ENCODE measurements at regions not wholly inside any gene's neighbourhood (a gene's known extent, or its start where the extent isn't known, plus 50 kb on each side); places are given as distances from the start of the nearest gene placed in this dataset.

DNA sequence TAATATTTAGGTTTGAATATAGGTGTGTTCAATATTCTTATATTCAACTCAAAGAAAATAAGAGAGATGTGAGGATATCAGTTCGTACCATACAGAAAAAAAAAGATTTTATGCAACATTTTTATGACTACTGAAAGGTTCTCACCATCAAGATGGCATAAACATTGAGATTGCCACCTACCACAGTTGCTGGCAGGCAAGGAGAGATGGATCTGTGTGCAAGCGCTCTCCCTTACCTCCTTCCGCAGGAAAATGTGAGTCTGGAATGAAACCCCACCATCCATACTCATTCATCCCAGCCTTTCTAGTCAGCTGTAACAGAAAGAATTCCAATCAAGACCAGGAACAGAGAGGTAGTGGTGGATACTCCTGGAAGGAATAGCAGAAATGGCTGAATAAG is 376.9 kb downstream of the PPP3CA start:
- DNase-seq (ENCODE audit: low read depth in 2 of 2), result no peak

DNA sequence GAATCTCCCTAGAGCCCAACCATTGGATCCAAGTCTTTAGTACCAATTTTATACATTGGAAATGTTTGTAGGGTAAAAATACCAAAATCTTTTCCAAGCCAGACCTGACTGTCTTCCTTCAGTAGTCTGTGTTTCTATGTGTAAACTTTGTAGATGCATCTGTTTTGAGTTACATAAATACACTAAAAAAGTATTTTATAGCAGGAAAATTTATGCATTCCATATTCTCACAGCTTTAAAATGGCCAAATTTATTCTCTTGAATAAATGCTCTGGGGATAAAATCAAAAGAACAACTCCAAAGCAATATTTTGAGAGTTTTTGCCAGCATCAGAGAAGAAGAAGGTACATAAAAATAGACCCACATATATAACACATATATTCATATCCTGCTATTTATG is 377.4 kb downstream of the PPP3CA start:
- DNase-seq (ENCODE audit: low read depth in 2 of 2), result no peak

DNA sequence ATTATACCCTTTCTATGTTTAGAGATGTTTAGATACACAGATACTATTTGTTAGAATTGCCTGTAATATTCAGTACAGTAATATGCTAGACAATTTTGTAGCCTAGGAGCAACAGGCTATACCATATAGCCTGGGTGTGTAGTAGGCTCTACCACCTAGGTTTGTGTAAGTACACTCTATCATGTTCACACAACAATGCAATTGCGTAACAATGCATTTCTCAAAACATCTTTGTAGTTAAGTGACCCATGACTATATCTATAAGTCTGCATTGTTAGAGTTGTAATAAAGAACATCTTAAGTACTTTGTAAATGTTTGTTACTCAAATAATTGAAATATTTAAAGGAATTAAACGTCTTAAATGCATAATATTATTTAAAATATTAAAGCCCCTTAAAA is 379.3 kb downstream of the PPP3CA start:
- no peak for DNase-seq (ENCODE audit: low read depth in 2 of 2)

DNA sequence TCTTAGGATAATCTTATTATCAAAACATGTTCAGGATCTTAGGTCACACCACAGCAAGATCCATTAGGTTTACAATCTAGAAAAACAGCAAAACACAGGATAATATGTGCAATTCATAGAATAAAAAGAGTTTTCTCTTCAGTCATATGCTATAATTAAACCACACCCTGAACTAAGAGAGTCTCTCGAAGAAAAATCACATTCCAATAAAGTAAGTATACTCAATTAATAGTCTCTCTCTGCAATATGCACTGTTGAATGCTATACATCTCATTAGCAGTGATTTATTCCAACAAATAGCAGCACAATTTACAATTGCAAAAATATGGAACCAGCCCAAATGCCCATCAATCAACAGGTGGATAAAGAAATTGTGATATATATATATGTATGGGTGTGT is 383.7 kb downstream of the PPP3CA start:
- no peak for DNase-seq (ENCODE audit: low read depth in 2 of 2)

DNA sequence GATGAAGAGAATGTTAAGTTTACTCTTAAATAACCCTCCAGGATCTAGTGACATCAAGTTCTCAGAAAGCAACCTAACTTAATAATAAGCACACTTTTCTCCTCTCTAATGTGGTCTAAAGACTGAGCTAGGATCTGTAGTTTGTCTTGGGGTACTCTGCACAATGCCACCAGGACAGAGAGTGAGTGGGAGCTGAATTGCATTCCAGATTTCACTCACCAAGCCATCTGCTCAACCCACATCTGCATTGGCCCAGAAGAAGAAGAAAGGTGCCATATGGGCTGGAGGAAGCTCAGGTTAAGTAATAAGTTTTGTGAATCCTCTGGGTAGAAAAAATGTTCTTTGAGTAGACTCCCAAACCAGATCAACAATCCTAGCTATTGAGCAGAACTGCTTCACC is 384.6 kb downstream of the PPP3CA start:
- DNase-seq (ENCODE audit: low read depth in 2 of 2), result no peak

DNA sequence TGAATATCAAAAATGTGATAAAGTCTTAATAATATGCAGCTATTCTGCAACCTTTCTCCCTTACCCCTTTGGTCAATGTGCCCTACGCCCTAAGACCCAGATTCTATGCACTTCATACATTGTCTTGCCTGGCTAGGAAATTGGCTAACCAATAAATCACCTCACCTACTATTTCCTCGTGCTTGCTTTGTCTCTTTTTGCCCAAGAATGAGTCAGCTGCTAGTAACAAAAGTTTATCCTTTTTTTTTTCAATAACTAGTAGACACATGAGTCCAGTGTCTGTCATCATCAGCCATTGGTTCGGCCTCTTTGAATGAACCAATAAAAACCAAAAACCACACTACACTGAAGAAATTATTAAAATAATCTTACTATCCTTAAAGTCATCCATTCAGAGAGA is 387.1 kb downstream of the PPP3CA start:
- no peak for DNase-seq (ENCODE audit: low read depth in 2 of 2)

DNA sequence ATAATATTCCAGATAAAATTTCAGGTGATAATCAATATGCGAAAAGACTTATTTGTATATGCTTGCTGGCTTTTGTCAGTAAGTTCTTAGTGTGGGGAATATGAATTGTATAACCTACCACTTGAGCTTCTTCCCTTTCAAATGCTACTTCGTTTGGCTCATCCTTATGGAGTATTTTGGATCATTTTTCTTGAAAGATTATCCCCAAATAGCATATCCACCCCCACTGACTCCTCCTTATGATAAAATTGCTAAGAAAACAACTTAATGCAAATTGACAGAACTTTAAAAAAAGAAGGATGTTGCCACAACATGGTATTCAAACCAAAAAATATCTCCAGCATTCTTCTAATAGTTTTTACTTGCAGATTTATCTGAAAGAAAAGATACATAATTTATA is 393.3 kb downstream of the PPP3CA start:
- DNase-seq (ENCODE audit: low read depth in 2 of 2), result no peak

DNA sequence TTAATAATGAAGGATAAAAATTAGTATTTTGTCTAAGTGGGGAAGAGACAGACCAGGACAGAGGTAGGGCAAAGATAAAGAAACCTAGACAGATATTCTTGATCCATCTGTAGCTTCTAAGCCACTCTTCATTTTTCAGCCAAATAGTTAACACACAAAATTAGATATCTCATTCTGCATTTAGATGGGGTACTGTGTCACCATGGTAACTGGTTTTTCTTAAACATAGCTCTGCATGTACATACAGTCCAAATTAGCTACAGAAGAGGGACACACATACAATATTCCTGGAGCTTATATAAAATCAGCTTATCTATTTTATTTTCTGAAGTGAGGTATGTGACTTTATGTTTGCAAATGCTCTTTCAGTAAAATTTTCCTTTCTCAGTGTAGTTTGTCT is 393.7 kb downstream of the PPP3CA start:
- no peak for DNase-seq (ENCODE audit: low read depth in 2 of 2)

DNA sequence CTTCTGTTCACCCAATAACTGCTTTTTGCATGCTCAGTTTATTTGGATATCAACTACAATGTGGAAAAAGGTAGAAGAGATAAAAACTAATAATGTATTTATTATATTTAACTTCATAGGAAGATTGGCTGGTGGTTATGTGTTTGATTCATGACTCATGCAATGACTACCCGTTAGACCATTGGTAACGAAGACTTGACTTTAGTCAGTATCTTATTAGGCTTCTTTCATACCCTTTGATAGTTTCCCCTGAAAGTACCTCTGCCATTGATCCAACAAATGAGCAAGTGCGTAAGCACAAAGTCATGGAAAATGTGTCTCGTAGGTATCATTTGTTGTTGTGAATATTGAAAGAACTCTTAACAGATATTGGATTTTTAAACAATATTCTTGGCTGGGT is 394.7 kb downstream of the PPP3CA start:
- DNase-seq (ENCODE audit: low read depth in 2 of 2), result no peak

DNA sequence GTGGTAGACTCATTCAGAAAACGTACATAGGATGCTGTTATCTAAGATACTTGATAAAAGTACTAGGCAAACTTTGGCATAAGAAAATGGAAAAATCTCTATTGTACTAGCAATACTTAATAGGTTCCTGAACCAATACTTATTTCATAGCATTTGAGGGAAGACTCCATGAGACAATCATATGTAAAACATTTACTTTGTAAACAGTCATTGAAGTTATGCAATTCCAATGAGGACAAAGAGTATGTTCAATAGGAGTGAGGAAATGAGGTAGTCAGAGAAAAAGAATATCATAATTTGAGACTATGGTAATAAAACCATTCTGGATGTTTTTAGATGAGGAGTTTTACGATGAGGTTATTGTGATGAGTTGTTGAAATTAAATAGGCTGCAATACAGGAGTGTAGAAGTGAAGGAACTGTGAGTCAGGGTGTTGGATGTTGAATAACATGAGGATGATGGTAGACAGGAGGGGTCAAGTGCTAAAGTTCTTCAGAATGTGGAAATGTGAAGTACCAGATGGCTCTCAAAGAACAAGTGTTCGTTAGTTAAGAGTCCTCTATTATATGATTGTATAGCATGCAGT is 397.9 kb downstream of the PPP3CA start:
- no peak for DNase-seq (ENCODE audit: low read depth in 2 of 2)

DNA sequence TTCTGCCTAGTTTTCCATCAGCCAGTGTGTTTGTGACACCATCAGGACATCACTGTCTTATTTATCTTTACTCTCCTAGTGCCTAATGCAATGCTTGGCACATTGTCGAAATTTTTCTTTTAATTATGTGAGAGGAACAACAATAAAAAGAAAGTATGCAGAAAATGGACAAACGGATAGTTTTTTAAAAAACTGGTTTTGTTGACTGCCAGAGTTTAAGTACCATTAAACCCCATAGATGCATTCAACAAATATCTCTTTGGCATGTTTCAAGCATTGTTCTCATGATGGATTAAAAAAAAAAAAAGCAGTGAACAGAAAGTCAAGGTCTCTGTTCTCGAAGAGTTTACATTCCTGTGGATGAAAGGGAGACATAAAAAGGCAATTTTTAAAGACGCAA is 398.4 kb downstream of the PPP3CA start:
- DNase-seq (ENCODE audit: low read depth in 2 of 2), result no peak

DNA sequence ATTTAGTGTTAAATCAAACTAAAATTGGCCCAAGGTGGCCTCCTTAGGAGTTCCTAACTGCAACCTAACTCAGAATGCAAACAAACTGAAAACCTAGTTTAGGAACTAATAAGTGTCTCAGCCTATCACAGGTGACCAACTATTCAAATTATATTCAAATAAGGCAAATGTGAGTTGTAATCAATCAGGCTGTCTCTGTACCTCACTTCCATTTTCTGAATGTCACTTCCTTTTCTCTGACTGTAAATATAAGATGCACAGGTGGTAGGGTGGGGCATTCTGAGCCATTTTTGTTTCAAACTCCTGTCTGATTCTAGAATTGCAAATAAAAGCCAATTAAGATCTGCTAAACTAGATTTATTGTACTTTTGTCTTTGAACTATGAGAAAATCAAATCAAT is 401.5 kb downstream of the PPP3CA start:
- no peak for DNase-seq (ENCODE audit: low read depth in 2 of 2)

DNA sequence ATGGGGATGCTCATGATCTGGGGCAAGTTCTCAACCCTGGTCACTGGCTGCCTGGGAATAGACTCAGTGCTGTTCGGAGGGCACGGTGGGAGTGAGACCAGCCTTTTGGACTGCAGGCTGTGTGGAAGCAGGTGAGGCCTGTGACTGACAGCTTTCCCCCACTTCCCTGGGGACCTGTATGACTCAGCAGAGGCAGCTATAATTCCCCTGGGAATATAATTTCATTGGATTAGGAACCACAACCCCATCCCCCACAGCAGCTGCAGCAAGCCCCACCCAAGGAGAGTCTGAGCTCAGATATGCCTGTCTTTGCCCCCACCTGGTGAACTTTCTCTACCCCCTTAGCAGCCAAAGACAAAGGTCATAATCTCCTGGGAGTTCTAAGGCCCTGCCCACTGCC is 408.6 kb downstream of the PPP3CA start:
- DNase-seq (ENCODE audit: low read depth in 2 of 2), result no peak

DNA sequence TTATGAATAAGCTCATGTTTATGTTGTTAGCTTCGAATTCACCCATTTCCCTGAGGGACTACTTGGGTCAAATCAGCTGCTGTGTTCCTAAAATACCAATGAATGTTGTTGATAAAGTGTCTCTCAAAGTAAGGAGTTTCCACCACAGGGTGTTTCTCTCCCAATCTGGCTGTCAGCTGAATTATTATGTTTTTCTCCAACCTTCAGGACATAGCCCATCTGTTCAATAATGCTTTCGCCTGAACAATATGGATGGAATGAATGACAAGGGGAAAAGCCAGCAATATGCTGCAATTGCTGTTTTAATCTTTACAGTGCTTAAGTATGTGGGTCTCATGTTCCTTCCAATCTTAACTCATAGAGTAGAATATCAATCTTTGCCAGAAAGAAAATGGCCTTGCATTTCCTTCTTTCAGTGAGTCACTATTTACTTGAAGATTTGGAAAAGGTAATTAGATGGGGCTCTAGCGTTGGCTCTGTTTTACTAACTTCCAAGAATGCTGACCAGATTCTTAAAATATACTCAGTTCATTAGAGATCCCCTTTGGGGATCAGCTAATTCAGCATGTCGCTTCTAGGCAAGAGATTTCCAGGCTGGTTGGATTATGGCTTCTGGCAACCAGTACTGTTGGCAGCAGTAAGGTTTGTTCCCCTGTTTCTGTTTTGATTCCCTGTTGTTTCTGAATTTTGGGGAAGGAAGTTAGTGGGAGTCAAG is 410.5 kb downstream of the PPP3CA start:
- DNase-seq (ENCODE audit: low read depth in 2 of 2), result no peak

DNA sequence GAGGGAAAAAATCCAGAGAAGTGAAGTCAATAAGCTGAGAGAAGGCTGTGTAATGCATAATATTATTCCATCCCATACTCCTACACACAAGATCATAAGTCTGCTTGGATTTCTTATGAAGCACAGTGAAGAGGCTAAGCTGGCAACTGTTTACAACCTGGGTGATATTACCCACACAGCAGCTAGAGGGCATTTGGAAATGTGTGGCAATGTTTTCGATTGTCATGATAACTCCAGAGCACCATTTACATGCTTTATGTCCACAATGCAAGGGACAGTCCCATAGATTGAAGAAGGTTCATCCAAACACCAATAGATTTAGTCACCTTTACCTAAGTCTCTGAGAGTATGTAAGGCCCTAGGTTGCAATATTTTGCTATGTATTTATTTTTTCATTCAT is 412.2 kb downstream of the PPP3CA start:
- no peak for DNase-seq (ENCODE audit: low read depth in 2 of 2)

DNA sequence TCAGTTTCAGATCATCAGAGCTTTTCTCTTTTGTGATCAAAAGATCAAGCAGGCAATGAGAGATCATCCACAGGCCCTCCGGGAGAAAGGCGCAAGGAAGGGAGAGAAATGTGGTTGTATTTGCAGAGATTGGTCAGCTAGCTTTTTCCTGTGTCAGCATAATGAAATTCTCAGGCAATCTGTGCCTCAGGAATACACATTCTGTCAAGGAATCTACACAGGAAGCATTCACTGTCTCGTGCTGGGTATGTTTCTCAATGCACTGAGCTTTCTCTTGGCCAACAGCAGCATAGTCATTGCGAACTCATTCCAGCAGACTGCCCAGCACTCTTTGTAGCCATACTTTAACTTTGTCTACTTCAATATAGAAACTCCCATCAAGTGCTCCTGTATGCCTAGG is 413.7 kb downstream of the PPP3CA start:
- no peak for DNase-seq (ENCODE audit: low read depth in 2 of 2)

DNA sequence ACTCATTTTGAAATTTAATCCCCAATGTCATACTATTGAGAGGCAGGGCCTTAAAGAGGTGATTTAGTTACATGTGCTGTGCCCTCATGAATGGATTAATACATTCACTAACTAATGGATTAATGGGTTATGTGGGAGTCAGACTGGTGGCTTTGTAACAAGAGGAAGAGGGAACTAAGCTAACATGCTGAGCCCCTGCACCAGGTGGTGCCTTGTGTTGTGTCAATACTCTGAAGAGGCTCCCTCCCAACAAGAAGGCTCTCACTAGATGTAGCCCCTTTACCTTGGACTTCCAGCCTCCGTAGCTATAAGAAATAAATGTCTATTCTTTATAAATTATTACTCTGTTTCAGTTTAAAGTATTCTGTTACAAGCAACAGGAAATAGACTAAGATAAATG is 411.9 kb upstream of the EMCN start:
- no peak for DNase-seq (ENCODE audit: low read depth in 2 of 2)

DNA sequence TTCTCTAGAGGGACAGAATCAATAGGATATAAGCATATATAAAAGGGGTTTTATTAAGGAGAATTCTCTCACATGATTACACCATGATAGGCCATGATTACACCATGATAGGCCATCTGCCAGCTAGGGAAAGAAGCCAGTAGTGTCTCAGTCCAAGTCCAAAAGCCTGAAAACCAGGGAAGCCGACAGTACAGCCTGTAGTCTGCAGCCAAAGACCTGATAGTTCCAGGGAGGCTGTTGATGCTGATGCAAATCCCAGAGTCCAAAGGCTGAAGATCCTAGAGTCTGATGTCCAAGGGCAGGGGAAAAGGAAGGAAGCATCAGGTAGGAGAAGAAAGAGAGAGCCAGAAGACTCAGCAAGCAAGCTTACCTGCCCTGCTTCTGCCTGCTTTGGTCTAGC is 411.3 kb upstream of the EMCN start:
- no peak for DNase-seq (ENCODE audit: low read depth in 2 of 2)

DNA sequence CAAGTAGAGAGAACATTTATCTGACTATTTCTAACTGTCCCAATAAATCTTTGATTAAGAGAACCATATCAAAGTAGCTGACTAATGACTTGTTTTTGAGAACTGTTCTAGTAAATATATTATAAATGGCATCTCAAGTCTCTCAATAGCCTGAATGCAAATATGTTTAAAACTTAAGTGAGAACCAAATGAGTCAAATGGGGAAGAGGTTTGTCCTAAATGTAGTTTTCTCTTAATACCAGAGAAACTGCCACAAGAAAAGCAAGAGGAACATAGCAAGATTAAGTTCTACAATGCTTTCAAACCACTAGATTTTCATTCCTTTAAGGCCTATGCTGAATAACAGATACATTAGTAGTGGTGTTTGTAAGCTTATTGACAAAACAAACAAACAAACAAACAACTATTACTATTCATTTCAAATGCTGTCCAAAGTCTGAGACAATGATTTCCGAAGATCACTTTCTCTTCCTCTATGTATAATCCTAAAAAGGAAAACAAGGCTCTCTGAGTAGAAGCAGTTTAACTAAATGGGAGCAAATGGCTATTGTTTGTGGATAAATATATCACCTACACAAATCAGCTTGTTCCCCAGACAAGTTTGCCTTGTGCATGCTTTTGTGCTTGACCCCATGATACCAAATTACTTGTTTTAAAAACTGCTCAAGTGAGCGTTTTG is 408.4 kb upstream of the EMCN start:
- no peak for DNase-seq (ENCODE audit: low read depth in 2 of 2)

DNA sequence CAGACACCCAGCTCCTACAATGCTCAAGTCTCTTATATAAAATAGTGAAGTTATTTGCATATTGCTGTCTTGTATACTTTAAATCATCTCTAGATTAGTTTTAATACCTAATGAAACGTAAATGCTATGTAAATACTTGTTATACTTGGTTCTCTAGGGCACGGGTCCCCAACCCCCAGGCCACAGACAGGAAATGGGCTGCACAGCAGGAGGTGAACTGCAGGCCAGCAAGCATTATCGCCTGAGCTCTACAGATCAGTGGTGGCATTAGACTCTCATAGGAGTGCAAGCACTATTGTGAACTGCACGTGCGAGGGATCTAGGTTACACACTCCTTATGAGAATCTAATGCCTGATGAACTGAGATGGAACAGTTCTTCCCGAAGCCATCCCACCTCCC is 395.9 kb upstream of the EMCN start:
- no peak for DNase-seq (ENCODE audit: low read depth in 2 of 2)

DNA sequence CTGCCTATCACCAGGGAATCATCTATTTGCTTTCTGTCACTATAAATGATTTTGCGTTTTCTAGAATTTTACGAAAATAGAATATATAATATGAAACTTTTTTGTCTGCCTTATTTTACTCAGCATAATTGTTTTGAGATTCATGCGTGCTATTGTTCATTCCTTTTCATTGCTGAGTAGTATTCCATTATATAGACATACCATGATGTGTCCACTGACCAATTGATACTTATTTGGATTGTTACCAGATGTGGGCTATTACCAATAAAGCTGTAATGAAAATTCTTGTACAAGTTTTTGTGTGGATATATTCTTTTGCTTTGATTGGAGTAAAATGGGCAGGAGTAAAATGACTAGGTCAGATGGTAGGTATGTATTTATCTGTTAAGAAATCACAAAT is 390.7 kb upstream of the EMCN start:
- DNase-seq (ENCODE audit: low read depth in 2 of 2), result no peak

DNA sequence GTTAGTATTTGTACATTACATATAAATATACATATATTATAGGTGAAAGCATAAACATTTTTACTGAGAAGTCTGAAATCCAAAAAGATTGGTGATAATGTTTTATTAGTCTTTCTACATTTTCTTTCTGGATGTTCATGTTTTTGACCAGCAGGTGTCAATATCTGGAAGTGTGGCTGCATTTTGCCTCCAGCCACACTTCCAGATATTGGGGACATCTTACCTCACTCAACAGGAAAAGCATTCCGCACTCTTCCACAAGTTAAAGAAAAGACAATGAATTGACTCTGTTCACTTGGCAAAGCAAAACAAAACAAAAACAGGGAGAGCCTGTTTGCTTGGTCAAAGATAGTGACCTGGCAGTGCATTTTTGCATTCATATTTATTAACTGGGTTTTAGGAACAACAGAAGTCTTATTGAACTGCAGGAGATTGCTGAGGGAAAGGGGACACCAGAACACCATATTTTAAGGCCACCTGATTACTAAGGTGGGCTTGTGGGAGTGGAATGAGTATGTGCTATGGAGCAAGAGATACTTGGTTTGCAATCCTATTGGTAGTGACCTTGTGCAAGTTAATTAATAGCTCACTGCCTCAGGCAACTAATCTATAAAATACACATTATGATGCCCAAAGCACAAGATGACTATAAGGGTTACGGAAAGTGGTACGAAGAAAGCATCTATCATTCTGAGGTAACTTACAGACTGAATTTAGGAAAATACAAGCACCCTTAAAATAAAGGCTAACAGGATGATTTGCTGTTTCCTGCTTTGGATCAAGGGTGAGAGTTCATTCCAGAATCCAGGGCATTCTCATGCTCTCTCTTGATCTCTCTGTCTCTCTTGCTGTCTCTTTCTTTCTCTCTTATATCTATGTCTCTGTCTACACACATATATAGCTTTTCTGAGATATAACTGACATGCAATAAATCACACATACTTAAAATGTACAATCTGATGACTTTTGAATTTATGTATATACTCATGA is 389.9 kb upstream of the EMCN start:
- no peak for DNase-seq (ENCODE audit: low read depth in 2 of 2)

All from stimulated activated CD8-positive, alpha-beta memory T cell treated with anti-CD3 and anti-CD28 coated beads, Interleukin-15, amount 100 ng/mL, for 48 hours (primary cell).